Caki2 (cell line): ENCODE measurements at regions not wholly inside any gene's neighbourhood (a gene's known extent, or its start where the extent isn't known, plus 50 kb on each side); places are given as distances from the start of the nearest gene placed in this dataset.

ENCODE experiments used
- DNase-seq: peaks from one replicate; pipeline ENCODE4 v3.0.0-alpha.2; 2015; ENCODE audit warnings: low read depth
- in situ Hi-C: cut with HindIII; loops from 2 replicates; pipeline ENCODE4 v1.10.0; 2016; ENCODE audit warnings: low sequenced_read_pairs, low pct_unique_long_range_greater_than_20kb, mixed read lengths

DNA sequence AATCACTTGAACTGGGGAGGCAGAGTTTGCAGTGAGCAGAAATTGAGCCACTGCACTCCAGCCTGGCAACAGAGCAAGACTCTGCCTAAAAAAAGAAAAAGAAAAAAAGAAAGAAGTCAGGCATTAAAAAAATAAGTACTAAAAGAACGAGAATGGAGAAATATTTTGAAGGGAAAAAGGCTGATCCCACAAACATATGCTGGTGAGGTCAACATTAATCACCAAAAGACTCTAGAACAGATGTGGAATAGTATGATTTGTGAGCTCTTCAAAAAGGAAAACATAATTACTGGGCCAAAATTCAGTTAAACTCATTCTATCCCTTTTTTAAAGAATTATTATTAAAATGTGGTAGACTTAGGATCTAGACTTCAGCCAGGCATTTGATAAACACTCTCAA is 61.2 kb upstream of the NRSN1 start:
- no peak for DNase-seq
- in situ Hi-C loops, result no loop called here

DNA sequence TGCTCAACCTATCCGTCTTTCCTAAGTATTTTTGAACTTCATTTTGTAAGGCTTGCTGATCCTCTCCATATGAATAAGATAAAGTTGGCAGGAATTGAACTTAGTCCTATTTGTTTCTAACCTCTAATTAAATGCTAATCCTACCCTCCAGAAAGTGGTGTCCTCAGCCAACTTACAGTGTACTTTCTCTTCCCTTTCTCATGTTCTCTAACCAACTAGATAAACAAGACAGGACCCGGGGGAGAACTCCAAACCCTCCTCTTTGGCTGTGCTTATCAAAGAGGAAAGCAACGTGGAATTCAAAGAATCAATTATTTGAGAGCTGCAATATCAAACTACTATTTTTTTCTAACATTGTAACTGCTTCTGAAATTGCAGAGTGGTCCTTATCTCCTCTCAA is 56.5 kb upstream of the NRSN1 start:
- in situ Hi-C loops, result no loop called here

DNA sequence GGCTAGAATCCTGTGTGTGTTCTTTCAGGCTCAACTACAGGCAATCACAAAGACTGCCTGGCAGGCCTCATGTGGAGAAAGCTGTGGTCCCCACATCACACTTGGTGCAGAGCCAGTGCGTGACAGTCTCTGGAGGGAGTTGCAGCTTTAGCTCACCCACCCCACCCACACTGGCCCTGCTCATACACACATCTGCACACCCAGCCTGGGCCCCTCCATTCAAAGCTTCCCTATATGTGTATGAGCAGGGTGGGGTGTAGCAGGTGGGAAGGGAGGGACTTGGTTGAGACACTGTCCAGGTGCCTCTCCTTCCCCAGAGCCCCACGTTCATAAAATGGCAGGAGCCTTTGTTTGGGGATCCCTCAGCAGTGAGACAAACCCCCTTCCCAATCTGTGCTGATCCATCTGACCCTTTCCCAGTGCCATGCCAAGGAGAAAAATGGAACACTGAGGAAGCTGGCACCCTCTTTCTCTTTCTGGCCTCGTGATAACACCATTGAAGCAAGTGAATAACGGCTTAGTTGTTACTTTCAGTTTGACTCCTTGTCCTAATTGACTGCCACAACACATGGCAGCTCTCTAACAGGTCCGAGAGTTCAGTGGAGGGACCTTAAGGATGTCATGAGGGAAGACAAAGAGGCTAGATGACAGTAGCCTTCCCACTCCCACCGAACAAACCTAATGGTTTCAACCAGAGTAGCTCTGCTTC is 53.8 kb upstream of the NRSN1 start:
- in situ Hi-C loops, result no loop called here
- DNase-seq, result no peak

More for the DNA sequence above, 56.5 kb upstream of the NRSN1 start:
- DNase-seq, result no peak

- in situ Hi-C loops, result no loop called here
- DNase-seq, result no peak
Measured at GRCh38 chr6:24076011-24076410, 50.0 kb upstream of the NRSN1 start.
